Pons (tissue), 1 donor: ENCODE measurements at regions not wholly inside any gene's neighbourhood (a gene's known extent, or its start where the extent isn't known, plus 50 kb on each side); places are given as distances from the start of the nearest gene placed in this dataset.
"Not testable (repeated sequence)": the region's sequence is repeated elsewhere in the genome, so short reads cannot be mapped to it uniquely, and the experiment has no call there.

Experiments
- DNase-seq: peaks from one replicate; pipeline ENCODE4 v3.0.0-alpha.2; 2016; ENCODE audit warnings: low spot score

DNA sequence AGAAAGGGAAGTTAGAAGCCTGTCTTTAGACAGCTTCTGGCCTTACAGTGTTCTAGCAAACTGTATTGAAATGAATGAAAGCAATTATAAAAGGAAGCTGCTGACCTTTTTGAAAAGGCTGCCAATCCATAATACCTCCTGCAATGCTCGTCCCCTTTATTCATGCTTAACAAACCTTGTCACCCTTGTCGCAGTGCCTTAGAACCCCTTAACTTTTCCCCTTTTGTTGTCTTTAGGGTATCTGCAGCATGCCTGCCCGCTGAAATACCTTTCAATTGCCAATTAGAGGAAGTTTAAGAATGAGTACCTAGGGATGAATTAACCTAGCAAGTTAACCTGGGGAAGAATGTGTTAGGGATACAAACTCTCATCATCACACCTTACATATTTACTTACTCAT is 731.2 kb downstream of the RERGL start:
- no peak for DNase-seq

GRCh38 chr12:17357396-17357795 is 732.6 kb downstream of the RERGL start:
- DNase-seq = no peak

- DNase-seq = no peak
Measured at GRCh38 chr12:17352164-17352563, 737.8 kb downstream of the RERGL start.

DNA sequence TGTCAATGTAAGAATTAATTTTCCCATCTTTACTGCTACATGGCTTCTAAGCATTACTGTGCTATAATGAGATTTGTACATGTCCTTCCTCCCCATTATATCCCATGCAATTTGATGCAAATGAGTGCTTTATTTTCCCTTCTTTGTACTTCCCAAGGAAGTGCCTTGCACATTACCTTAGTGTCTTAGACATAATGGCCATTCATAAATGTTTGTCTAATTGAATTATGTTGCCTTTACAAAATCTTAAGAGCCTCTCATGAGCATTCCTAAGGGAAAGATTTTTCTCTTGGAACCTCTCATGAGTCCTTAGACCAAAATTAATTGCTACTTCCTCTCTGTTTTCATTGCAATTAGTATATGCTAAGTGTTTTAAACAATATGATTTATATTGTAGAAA is 741.7 kb downstream of the RERGL start:
- DNase-seq = no peak

DNA sequence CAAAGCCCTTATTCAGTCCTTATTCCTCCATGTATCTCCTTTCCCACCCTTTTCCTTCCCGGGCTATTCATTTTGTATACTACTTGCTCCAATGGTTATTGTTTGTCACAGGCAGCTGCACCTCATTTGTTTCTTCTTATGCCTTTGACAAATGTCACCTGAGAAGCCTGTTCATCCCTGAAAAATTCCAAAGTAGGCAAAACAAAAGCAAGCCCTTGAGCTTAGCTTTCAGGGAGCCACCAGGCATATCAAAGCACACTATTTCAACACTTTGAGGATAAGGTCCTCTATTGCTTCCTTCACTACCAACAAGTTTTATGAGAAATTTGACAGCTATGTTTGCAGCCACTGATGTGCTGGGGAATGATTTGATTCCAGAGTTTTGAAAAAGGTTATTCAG is 738.7 kb upstream of the LMO3 start:
- no peak for DNase-seq

- no peak for DNase-seq
Measured at GRCh38 chr12:17342381-17342961, 736.5 kb upstream of the LMO3 start.

DNA sequence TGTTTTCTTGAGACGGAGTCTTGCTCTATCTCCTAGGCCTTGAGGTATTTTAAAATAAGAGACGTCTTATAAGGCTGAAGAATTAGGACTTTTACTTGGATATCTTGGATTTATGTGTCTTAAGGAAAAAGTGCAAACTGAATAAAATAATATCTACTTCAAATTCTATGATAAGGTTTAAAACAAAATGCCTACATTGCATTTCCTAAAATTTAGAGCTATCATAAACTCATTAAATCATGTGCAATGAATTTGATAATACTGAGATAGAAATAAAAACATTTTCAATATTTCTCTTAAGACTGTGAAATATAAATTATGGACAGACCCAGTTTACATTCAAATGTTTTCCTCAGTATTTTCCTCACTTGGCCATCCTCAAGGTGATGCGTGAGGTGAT is 729.5 kb upstream of the LMO3 start:
- DNase-seq = no peak

- DNase-seq = no peak
Measured at GRCh38 chr12:17334784-17335183, 728.8 kb upstream of the LMO3 start.

- DNase-seq = no peak
Measured at GRCh38 chr12:17333287-17333686, 727.3 kb upstream of the LMO3 start.

- no peak for DNase-seq
Measured at GRCh38 chr12:17326649-17327048, 720.7 kb upstream of the LMO3 start.

DNA sequence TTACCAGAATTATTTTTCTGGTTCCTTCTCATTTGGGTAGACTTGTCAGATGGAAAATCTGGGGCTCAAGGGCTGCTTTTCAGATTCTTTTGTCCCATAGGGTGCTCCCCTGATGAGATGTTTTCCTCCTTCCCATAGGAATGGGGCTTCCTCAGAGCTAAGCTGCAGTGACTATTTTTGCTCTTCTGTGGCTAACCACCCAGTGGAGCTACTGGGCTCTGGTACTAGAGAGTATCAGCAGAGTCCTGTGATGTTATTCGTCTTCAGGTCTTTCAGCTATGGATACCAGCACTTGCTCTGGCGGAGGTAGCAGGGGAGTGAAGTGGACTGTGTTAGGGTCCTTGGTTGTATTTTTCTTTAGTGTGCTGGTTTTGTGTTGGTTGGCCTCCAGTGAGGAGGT is 716.1 kb upstream of the LMO3 start:
- no peak for DNase-seq

DNA sequence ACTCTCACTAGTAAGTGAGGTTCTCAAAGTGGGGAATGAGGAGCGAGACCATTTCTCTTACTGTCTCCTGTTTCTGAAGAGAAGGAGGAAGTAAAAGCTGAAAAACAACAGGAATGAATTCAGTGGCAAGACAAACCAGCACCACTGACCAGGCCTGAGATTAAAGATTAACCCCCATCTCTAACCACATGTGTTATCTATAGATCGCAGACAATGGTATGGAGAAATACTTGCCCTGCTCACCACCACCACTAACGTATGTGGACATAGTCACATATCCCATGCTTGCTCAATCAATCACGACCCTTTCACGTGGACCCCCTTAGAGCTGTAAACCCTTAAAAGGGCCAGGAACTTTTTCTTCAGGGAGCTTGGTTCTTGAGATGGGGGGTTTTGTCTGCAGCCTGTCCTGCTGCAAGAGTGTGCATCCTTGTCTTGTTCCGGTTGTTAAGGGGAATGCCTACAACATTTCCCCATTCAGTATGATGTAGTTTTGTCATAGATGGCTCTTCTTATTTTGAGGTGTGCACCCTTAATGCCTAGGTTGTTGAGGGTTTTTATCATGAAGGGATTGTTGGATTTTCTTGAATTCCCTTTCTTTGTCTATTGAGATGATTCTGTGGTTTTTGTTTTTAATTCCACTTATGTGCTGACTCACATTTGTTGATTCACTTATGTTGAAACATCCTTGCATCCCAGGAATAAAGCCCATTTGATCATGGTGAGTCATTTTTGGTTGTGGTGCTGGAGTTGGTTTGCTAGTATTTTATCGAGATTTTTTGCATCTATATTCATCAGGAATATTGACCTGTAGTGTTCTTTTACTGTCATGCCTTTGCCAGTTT is 698.8 kb upstream of the LMO3 start:
- DNase-seq = no peak

DNA sequence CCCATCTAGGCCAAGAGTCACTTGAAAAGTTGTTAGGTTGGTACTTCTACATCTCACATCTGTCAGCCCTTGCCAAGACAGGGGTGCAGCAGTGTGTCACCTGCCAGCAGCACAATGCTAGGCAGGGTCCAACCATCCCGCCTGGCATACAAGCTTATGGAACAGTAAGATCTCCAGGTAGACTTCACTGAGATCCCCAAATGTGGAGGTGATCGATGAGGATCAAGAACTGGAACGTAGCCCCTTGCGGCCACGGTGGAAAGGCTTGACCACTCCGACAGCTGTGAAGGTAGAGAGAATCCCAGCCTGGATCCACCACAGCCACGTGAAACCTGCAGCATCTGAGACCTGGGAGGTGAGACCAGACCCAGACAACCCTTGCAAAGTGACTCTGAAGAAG is 696.0 kb upstream of the LMO3 start:
- DNase-seq = no peak

DNA sequence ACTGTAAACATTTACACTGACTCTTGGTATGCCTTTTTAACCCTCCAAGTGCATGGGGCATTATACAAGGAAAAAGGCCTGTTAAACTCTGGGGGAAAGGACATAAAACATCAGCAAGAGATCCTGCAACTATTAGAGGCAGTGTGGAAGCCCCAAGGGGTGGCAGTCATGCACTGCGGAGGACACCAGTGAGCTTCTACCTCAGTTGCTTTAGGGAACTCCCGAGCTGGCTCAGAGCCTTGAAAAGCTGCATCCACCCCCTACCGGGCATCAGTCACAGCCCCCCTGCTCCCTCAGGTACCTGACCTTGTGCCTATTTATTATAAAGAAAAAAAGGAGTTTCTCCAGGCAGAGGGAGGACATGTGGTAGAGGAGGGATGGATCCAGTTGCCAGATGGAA is 695.6 kb upstream of the LMO3 start:
- DNase-seq = no peak

- no peak for DNase-seq
Measured at GRCh38 chr12:17296882-17297281, 690.9 kb upstream of the LMO3 start.

- DNase-seq = no peak
Measured at GRCh38 chr12:17286874-17287273, 680.9 kb upstream of the LMO3 start.

- DNase-seq = no peak
Measured at GRCh38 chr12:17284873-17285272, 678.9 kb upstream of the LMO3 start.

- DNase-seq = no peak
Measured at GRCh38 chr12:17283563-17283962, 677.6 kb upstream of the LMO3 start.

- not testable (repeated sequence) for DNase-seq
Measured at GRCh38 chr12:17282169-17282568, 676.2 kb upstream of the LMO3 start.

DNA sequence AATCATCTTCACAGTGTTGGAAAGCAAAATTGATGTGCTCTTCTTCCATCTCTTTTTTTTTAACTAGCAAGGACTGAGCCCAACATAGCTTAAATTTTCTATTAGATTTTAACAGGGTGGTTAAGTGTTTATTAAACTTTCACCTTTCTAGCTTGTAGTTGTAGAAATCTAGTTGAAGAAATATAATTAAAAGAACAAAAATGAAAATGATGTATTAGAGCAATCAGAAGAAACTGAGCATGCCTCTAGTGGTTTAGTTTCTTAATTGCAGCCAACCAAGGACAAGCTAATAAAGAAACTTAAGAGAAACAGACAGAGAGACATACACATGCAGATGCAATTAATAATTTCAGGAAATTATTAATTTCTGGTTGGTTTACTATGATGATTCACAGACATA is 673.0 kb upstream of the LMO3 start:
- peak; percentile 3 for DNase-seq

- DNase-seq = no peak
Measured at GRCh38 chr12:17276196-17276595, 670.2 kb upstream of the LMO3 start.

GRCh38 chr12:17266856-17267255 is 660.9 kb upstream of the LMO3 start:
- DNase-seq = no peak

DNA sequence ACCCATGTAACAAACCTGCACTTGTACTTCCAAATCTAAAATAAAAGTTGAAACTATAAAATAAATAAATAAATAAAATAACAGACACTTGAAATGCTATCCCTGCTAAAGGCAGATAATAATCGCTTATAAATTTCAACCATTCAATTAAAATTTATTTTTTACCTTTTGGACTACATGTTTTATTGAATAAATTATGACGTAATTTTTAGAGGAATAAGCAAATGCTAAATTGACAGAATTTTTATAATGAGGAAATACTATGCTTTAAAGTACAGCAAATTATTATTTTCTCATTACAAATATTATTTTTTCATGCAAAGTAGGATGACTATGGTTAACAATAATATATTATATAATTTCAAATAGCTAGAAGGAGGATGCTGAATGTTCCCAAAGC is 658.6 kb upstream of the LMO3 start:
- DNase-seq = no peak

- DNase-seq = no peak
Measured at GRCh38 chr12:17239874-17240273, 633.9 kb upstream of the LMO3 start.
